ENCODE measurements at regions not wholly inside any gene's neighbourhood (a gene's known extent, or its start where the extent isn't known, plus 50 kb on each side); places are given as distances from the start of the nearest gene placed in this dataset.

DNA sequence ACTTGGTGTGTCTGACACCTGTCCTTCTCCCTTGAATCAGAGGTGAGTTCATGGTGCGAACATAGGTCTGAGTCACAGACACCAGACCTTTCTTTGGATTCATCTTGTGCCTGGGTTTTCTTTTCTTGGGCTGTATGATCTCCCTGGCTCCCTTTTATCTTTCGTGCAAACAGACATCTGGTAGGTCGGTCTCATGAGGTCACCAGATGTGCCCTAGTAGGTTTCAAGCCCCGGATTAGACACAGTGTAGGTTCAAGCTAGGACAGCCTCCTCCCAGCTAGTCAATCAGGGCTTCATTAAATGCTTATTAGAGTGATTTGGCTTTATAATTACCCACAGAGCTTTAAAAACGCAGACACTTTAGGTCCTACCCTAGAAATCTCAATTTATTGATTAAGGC lies 106.0 kb upstream of the MYO10 start:
- no peak overlapping the region for H2BK5ac ChIP-seq (ENCODE audit: low read depth, low read length)
- H4K8ac ChIP-seq (ENCODE audit: extremely low read depth, insufficient read depth, low read length) = no peak overlapping the region
- no peak overlapping the region for H4K5ac ChIP-seq (ENCODE audit: insufficient read length, low read depth, low read length)
- FAIRE-seq (no peak), DNase-seq (ENCODE audit: low read depth in 1 of 2, low spot score in 2 of 2) (no peak)
- no peak overlapping the region for H3K56ac ChIP-seq (replicated peaks; ENCODE audit: insufficient read length, low read depth, low read length)
- no peak overlapping the region for H3K27ac ChIP-seq (ENCODE audit: low read depth, low read length)
- H3K23me2 ChIP-seq (ENCODE audit: low read depth, low read length) = no peaks in the 10 kb centered on the region
- no peak overlapping the region for H2BK12ac ChIP-seq (ENCODE audit: low read depth, low read length)
- no peaks in the 10 kb centered on the region for H3K36me3 ChIP-seq (ENCODE audit: control insufficient read depth in 2 of 4, insufficient read depth in 4 of 4, low read length in 3 of 4)
- no peaks in the 10 kb centered on the region for H3K79me1 ChIP-seq (ENCODE audit: low read depth, low read length)
- H3K23ac ChIP-seq (ENCODE audit: insufficient read length) = no peak overlapping the region
- H3K4me1 ChIP-seq (replicated peaks in 1 of 4; ENCODE audit: control insufficient read depth in 3 of 4, insufficient read depth in 4 of 4, low read length in 3 of 4) = no peaks in the 10 kb centered on the region
- no peaks in the 10 kb centered on the region for H3K79me2 ChIP-seq (ENCODE audit: control insufficient read depth in 1 of 2, insufficient read depth in 2 of 2, low read length in 2 of 2)
- POLR2A ChIA-PET (ENCODE audit: partially characterized antibody) = interaction anchor here (1.0 kb wide), 2 partner anchors 10 to 193 kb away, joined by 3 read pairs; no protein-coding TSS in a partner anchor
- no peak overlapping the region for H3K18ac ChIP-seq (ENCODE audit: extremely low read depth, low read length)
- WGBS, 2 experiments (ENCODE audit: extremely low coverage in 1 of 2, insufficient coverage in 1 of 2, insufficient read length in 1 of 2, insufficient replicate concordance in 2 of 2, low coverage in 1 of 2, low lambda C conversion rate in 2 of 2, missing lambda C conversion rate in 1 of 2) = 67% methylated on average over 5 of the region's 5 CpGs; no CpG with 5 or more reads in 1 of the 2 experiments
- no peak overlapping the region for H3K4ac ChIP-seq (replicated peaks; ENCODE audit: insufficient read length, low read depth, low read length)
- H2AK5ac ChIP-seq (ENCODE audit: low read depth, low read length) = no peak overlapping the region
- no peak overlapping the region for H3K14ac ChIP-seq (ENCODE audit: insufficient read length)
- no peak overlapping the region for H2BK120ac ChIP-seq (replicated peaks; ENCODE audit: low read depth, low read length)
- H2BK20ac ChIP-seq (ENCODE audit: low read length) = no peak overlapping the region
- H3K9me3 ChIP-seq (ENCODE audit: insufficient read depth in 2 of 2, low read depth in 1 of 2, low read length in 1 of 2) = no peaks in the 10 kb centered on the region
- no peaks in the 10 kb centered on the region for H4K20me1 ChIP-seq (replicated peaks in 1 of 2; ENCODE audit: control insufficient read depth in 1 of 2, insufficient read depth in 2 of 2, low read length in 2 of 2)
- no peak overlapping the region for H3K9ac ChIP-seq (replicated peaks in 1 of 4; ENCODE audit: extremely low read depth in 1 of 4, low read depth in 3 of 4, low read length in 3 of 4)
- CTCF ChIA-PET (ENCODE audit: partially characterized antibody) = interaction anchor here (0.9 kb wide), 1 partner anchor 91 kb away, joined by 3 read pairs; no protein-coding TSS in a partner anchor
- no peak overlapping the region for H3K4me3 ChIP-seq (ENCODE audit: extremely low read depth in 1 of 4, insufficient read depth in 2 of 4, low read depth in 3 of 4, low read length in 4 of 4)
- H3K27me3 ChIP-seq (replicated peaks in 1 of 4; ENCODE audit: control insufficient read depth in 3 of 4, extremely low read depth in 1 of 4, insufficient read depth in 3 of 4, low read length in 3 of 4) = no peaks in the 10 kb centered on the region
- no peak overlapping the region for H4K91ac ChIP-seq (replicated peaks; ENCODE audit: insufficient read length, low read length)
- 0 out of 2 replicates have a peak overlapping the region, but pooled peaks have one; percentile 49 for H2BK15ac ChIP-seq (ENCODE audit: low read length)
- H2AFZ ChIP-seq (ENCODE audit: low read length) = no peak overlapping the region
- H3K4me2 ChIP-seq (ENCODE audit: insufficient read depth in 1 of 2, low read depth in 2 of 2, low read length in 2 of 2) = no peak overlapping the region
- no peak for TF ChIP-seq YY1 (IDR thresholded peaks at IDR 0.05; ENCODE audit: low read depth, low read length)
- TF ChIP-seq, protein P1, sequence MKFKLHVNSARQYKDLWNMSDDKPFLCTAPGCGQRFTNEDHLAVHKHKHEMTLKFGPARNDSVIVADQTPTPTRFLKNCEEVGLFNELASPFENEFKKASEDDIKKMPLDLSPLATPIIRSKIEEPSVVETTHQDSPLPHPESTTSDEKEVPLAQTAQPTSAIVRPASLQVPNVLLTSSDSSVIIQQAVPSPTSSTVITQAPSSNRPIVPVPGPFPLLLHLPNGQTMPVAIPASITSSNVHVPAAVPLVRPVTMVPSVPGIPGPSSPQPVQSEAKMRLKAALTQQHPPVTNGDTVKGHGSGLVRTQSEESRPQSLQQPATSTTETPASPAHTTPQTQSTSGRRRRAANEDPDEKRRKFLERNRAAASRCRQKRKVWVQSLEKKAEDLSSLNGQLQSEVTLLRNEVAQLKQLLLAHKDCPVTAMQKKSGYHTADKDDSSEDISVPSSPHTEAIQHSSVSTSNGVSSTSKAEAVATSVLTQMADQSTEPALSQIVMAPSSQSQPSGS (IDR thresholded peaks at IDR 0.05; ENCODE audit: low read length) = no peak
- TF ChIP-seq, protein P2, sequence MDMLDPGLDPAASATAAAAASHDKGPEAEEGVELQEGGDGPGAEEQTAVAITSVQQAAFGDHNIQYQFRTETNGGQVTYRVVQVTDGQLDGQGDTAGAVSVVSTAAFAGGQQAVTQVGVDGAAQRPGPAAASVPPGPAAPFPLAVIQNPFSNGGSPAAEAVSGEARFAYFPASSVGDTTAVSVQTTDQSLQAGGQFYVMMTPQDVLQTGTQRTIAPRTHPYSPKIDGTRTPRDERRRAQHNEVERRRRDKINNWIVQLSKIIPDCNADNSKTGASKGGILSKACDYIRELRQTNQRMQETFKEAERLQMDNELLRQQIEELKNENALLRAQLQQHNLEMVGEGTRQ (IDR thresholded peaks at IDR 0.05; ENCODE audit: low read length) = no peak

Measured in H1 (cell line).